Keratinocyte (primary cell): ENCODE measurements at regions not wholly inside any gene's neighbourhood (a gene's known extent, or its start where the extent isn't known, plus 50 kb on each side); places are given as distances from the start of the nearest gene placed in this dataset.

Source experiments
- DNase-seq: peaks from one replicate; pipeline ENCODE4 v3.0.0-alpha.2; 2011; ENCODE audit warnings: low read depth, missing footprints, low spot score
- FAIRE-seq: peaks from 2 replicates; lab custom pipeline; 2011; peaks lifted over from hg19 to GRCh38; lab: Jason Lieb, UNC
- H2AFZ ChIP-seq: 2 replicates; pipeline ENCODE4 v1.6.0; 2012; ENCODE audit warnings: low read length, control low read depth, inconsistent platforms; ENCODE audit not compliant: control insufficient read depth
- H3K27ac ChIP-seq: 2 replicates; pipeline ENCODE4 v1.5.1; 2011; ENCODE audit warnings: low read length; ENCODE audit not compliant: control insufficient read depth, insufficient read depth
- H3K27me3 ChIP-seq: 3 replicates; pipeline ENCODE4 v1.6.0; 2011; ENCODE audit warnings: low read length; ENCODE audit not compliant: control insufficient read depth, insufficient read depth; ENCODE audit errors: extremely low read depth
- H3K36me3 ChIP-seq, 2 experiments: 2 replicates in 1 of 2; 3 replicates in 1 of 2; pipeline ENCODE4 v1.5.1; 2011; ENCODE audit warnings: low read length in 2 of 2, mild to moderate bottlenecking in 1 of 2; ENCODE audit not compliant: control insufficient read depth in 2 of 2, insufficient read depth in 2 of 2; ENCODE audit errors: extremely low read depth in 1 of 2
- H3K4me1 ChIP-seq: 3 replicates; pipeline ENCODE4 v1.5.1; 2011; ENCODE audit warnings: low read length; ENCODE audit not compliant: control insufficient read depth, insufficient read depth; ENCODE audit errors: extremely low read depth
- H3K4me2 ChIP-seq: 3 replicates; pipeline ENCODE4 v1.6.0; 2011; ENCODE audit warnings: low read depth, low read length; ENCODE audit not compliant: control insufficient read depth, insufficient read depth; ENCODE audit errors: extremely low read depth
- H3K4me3 ChIP-seq, 3 experiments: fragments of 200-600 bp in 1 of 3; sonication (generic) in 1 of 3; 2 replicates in 2 of 3; 3 replicates in 1 of 3; pipeline ENCODE4 v1.5.1; 2011 to 2016; ENCODE audit warnings: low read length in 3 of 3, mild to moderate bottlenecking in 3 of 3, control low read depth in 2 of 3, inconsistent platforms in 1 of 3, low read depth in 1 of 3, mixed read lengths in 1 of 3, mixed run types in 1 of 3, moderate library complexity in 1 of 3; ENCODE audit not compliant: control insufficient read depth in 2 of 3, insufficient read depth in 2 of 3; ENCODE audit errors: extremely low read depth in 1 of 3
- H3K79me2 ChIP-seq: 2 replicates; pipeline ENCODE4 v1.6.0; 2012; ENCODE audit warnings: low read length; ENCODE audit not compliant: control insufficient read depth, insufficient read depth
- H3K9ac ChIP-seq: 3 replicates; pipeline ENCODE4 v1.6.0; 2011; ENCODE audit warnings: low read length; ENCODE audit not compliant: control insufficient read depth, insufficient read depth; ENCODE audit errors: extremely low read depth
- H3K9me1 ChIP-seq: 3 replicates; pipeline ENCODE4 v1.6.0; 2011; ENCODE audit warnings: low read length; ENCODE audit not compliant: control insufficient read depth, insufficient read depth; ENCODE audit errors: extremely low read depth
- H3K9me3 ChIP-seq: 2 replicates; pipeline ENCODE4 v1.5.1; 2012; ENCODE audit warnings: low read depth, low read length; ENCODE audit not compliant: control insufficient read depth
- H4K20me1 ChIP-seq: 3 replicates; pipeline ENCODE4 v1.6.0; 2011; ENCODE audit warnings: low read length; ENCODE audit not compliant: control insufficient read depth, insufficient read depth; ENCODE audit errors: extremely low read depth
- CTCF ChIP-seq, 3 experiments: IDR thresholded peaks in 1 of 3; conservative IDR thresholded peaks in 1 of 3; optimal IDR thresholded peaks in 1 of 3; 2 replicates in 2 of 3; 3 replicates in 1 of 3; pipeline versions ENCODE3 to v1.5.1; 2011; ENCODE audit warnings: low read length in 3 of 3, mild to moderate bottlenecking in 3 of 3, moderate library complexity in 2 of 3, control low read depth in 1 of 3, inconsistent platforms in 1 of 3; ENCODE audit not compliant: insufficient read depth in 2 of 3; ENCODE audit errors: extremely low read depth in 1 of 3
- EZH2 ChIP-seq: IDR thresholded peaks from one replicate; pipeline ENCODE4 v1.6.1; 2012; ENCODE audit warnings: inconsistent platforms, mild to moderate bottlenecking, low read length, moderate library complexity
- dilution Hi-C: fragments of 300-500 bp; cut with MboI; formaldehyde crosslinking; loops from one replicate; pipeline ENCODE4 v1.7.0; 2020; ENCODE audit warnings: low sequenced_read_pairs; ENCODE audit not compliant: extremely low pct_ligation_motif_present

DNA sequence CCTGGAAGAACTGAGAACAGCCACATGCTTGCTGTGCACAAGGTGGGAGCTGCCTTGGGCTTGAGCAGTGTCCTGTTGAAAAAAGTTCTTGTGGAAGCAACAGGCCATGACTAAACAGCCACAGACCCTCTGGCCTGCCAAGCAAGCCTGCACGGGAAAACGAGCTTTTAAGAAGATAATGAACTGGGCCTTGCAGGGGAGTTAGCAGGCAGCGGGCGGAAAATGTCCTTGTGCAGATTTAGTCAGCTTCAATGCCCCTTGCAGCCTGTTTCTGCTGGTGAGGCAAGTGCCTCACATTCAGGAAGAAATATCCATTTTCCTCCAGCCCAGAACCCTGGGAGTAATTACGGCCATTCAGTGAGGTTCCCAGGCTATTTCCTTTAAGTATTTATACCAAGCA lies 126.2 kb upstream of the KLHL25 start:
- Histone ChIP-seq H2AFZ (no peak overlapping the region), H3K36me3 (no peaks in the 10 kb centered on the region), H3K79me2 (no peaks in the 10 kb centered on the region), H3K4me2 (no peak overlapping the region), H3K4me1 (no peaks in the 10 kb centered on the region), H3K27ac (no peak overlapping the region), H3K9me3 (no peaks in the 10 kb centered on the region), H4K20me1 (no peaks in the 10 kb centered on the region), H3K9ac (no peak overlapping the region), H3K9me1 (no peaks in the 10 kb centered on the region), H3K4me3 (no peak overlapping the region), H3K27me3 (no peaks in the 10 kb centered on the region)
- no peak for TF ChIP-seq CTCF (optimal IDR thresholded peaks at IDR 0.05 in 1 of 3, IDR thresholded peaks at IDR 0.05 in 1 of 3, conservative IDR thresholded peaks at IDR 0.05 in 1 of 3; ENCODE audit: extremely low read depth in 1 of 3, insufficient read depth in 2 of 3, low read length in 3 of 3)
- no peak for TF ChIP-seq EZH2
- FAIRE-seq (no peak), DNase-seq (no peak)
- dilution Hi-C loops, result no loop called here

DNA sequence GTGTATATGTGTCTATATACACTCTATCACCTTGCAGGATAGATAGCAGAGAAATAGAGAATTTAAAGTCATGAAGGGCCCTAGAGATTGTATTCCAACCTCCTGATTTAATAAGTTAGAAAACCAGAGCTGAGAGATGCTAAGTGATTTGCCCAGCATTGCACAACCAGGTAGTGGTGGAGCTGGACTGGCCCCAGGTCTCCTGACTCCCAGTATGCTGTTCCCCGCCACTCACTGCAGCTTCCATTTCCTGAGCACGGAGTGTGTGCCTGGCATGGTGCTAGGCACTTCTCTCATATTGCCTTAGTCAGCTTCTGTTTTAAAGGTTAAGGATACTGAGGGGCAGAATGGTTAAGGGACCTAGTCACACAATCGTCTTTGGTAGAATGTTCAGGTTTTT lies 129.4 kb upstream of the KLHL25 start:
- no peak overlapping the region for H3K27ac ChIP-seq
- dilution Hi-C loops, result no loop called here

More for the DNA sequence above, 129.4 kb upstream of the KLHL25 start:
- no peaks in the 10 kb centered on the region for H3K9me3 ChIP-seq
- H3K79me2 ChIP-seq, result no peaks in the 10 kb centered on the region
- no peaks in the 10 kb centered on the region for H3K36me3 ChIP-seq
- no peak overlapping the region for H3K9ac ChIP-seq
- H3K4me2 ChIP-seq, result no peak overlapping the region
- no peak for FAIRE-seq
- no peaks in the 10 kb centered on the region for H3K27me3 ChIP-seq
- H4K20me1 ChIP-seq, result no peaks in the 10 kb centered on the region
- H3K4me1 ChIP-seq, result no peaks in the 10 kb centered on the region
- H3K9me1 ChIP-seq, result no peaks in the 10 kb centered on the region
- no peak overlapping the region for H2AFZ ChIP-seq
- DNase-seq, result no peak
- TF ChIP-seq CTCF (optimal IDR thresholded peaks at IDR 0.05 in 1 of 3, IDR thresholded peaks at IDR 0.05 in 1 of 3, conservative IDR thresholded peaks at IDR 0.05 in 1 of 3; ENCODE audit: extremely low read depth in 1 of 3, insufficient read depth in 2 of 3, low read length in 3 of 3) (no peak), EZH2 (no peak)
- H3K4me3 ChIP-seq, result no peak overlapping the region
